H9 (cell line): ENCODE measurements at regions not wholly inside any gene's neighbourhood (a gene's known extent, or its start where the extent isn't known, plus 50 kb on each side); places are given as distances from the start of the nearest gene placed in this dataset.

Source experiments
- DNase-seq: peaks from one replicate; pipeline ENCODE4 v3.0.0-alpha.2; 2017
- H2AFZ ChIP-seq: one replicate; pipeline ENCODE4 v1.6.1; 2013; ENCODE audit warnings: mild to moderate bottlenecking, low read length, control low read depth, moderate library complexity
- H2AK5ac ChIP-seq: 2 replicates; pipeline ENCODE4 v1.6.1; 2013; ENCODE audit warnings: low read length, control low read depth, mixed read lengths; ENCODE audit not compliant: insufficient read length
- H2BK120ac ChIP-seq: one replicate; pipeline ENCODE4 v1.6.1; 2013; ENCODE audit warnings: low read depth, mild to moderate bottlenecking, low read length, control low read depth, inconsistent platforms; ENCODE audit not compliant: poor library complexity, severe bottlenecking
- H2BK12ac ChIP-seq: 2 replicates; pipeline ENCODE4 v1.6.1; 2013; ENCODE audit warnings: low read length, control low read depth, mixed read lengths, low read depth; ENCODE audit not compliant: insufficient read length
- H2BK15ac ChIP-seq: 2 replicates; pipeline ENCODE4 v1.6.1; 2013; ENCODE audit warnings: low read depth, low read length, control low read depth
- H2BK20ac ChIP-seq: one replicate; pipeline ENCODE4 v1.6.1; 2013; ENCODE audit warnings: low read depth, mild to moderate bottlenecking, low read length, control low read depth, inconsistent platforms; ENCODE audit not compliant: poor library complexity, severe bottlenecking
- H2BK5ac ChIP-seq: 2 replicates; pipeline ENCODE4 v1.6.1; 2013; ENCODE audit warnings: low read length, control low read depth, mixed read lengths; ENCODE audit not compliant: insufficient read length
- H3K14ac ChIP-seq: 2 replicates; pipeline ENCODE4 v1.6.1; 2013; ENCODE audit warnings: low read length, control low read depth; ENCODE audit not compliant: insufficient read depth
- H3K18ac ChIP-seq: 2 replicates; pipeline ENCODE4 v1.6.1; 2013; ENCODE audit warnings: low read depth, mild to moderate bottlenecking, mixed read lengths, low read length, control low read depth; ENCODE audit not compliant: insufficient read length
- H3K23ac ChIP-seq: 2 replicates; pipeline ENCODE4 v1.6.1; 2013; ENCODE audit warnings: low read length, control low read depth, mixed read lengths, low read depth; ENCODE audit not compliant: insufficient read length
- H3K23me2 ChIP-seq: 2 replicates; pipeline ENCODE4 v1.6.1; 2013; ENCODE audit warnings: low read depth, mild to moderate bottlenecking, mixed read lengths, low read length, control low read depth; ENCODE audit not compliant: insufficient read length, poor library complexity, severe bottlenecking
- H3K27ac ChIP-seq: 2 replicates; pipeline ENCODE4 v1.5.1; 2013; ENCODE audit warnings: low read length, control low read depth, mixed read lengths, low read depth; ENCODE audit not compliant: insufficient read length
- H3K27me3 ChIP-seq: 2 replicates; pipeline ENCODE4 v1.6.1; 2013; ENCODE audit warnings: low read length, control low read depth, inconsistent platforms; ENCODE audit not compliant: insufficient read depth
- H3K4ac ChIP-seq: 2 replicates; pipeline ENCODE4 v1.6.1; 2013; ENCODE audit warnings: low read depth, mild to moderate bottlenecking, control low read depth, inconsistent platforms, low read length, moderate library complexity
- H3K4me1 ChIP-seq: 2 replicates; pipeline ENCODE4 v1.6.1; 2013; ENCODE audit warnings: low read length, control low read depth, inconsistent platforms; ENCODE audit not compliant: insufficient read depth
- H3K4me2 ChIP-seq: 2 replicates; pipeline ENCODE4 v1.6.1; 2013; ENCODE audit warnings: low read length, control low read depth, mixed read lengths; ENCODE audit not compliant: insufficient read length, insufficient read depth
- H3K56ac ChIP-seq: 2 replicates; pipeline ENCODE4 v1.6.1; 2013; ENCODE audit warnings: low read depth, mild to moderate bottlenecking, mixed read lengths, low read length, control low read depth; ENCODE audit not compliant: insufficient read length
- H3K79me1 ChIP-seq: 2 replicates; pipeline ENCODE4 v1.6.1; 2013; ENCODE audit warnings: low read depth, mild to moderate bottlenecking, moderate library complexity, low read length, control low read depth, inconsistent platforms; ENCODE audit not compliant: insufficient read depth, poor library complexity, severe bottlenecking
- H3K79me2 ChIP-seq: 2 replicates; pipeline ENCODE4 v1.6.1; 2013; ENCODE audit warnings: low read length, control low read depth, inconsistent platforms; ENCODE audit not compliant: insufficient read depth
- H3K9ac ChIP-seq: 2 replicates; pipeline ENCODE4 v1.6.1; 2013; ENCODE audit warnings: low read length, control low read depth, mixed read lengths; ENCODE audit not compliant: insufficient read length; ENCODE audit errors: extremely low read depth
- H3K9me3 ChIP-seq: one replicate; pipeline ENCODE4 v1.6.1; 2013; ENCODE audit warnings: low read depth, low read length, inconsistent platforms; ENCODE audit not compliant: control insufficient read depth
- H3T11ph ChIP-seq: one replicate; pipeline ENCODE4 v1.6.1; 2013; ENCODE audit warnings: mild to moderate bottlenecking, low read length, control low read depth, inconsistent platforms
- H4K20me1 ChIP-seq: one replicate; pipeline ENCODE4 v1.6.1; 2013; ENCODE audit not compliant: control insufficient read depth, insufficient read length, insufficient read depth
- H4K5ac ChIP-seq: 2 replicates; pipeline ENCODE4 v1.6.1; 2013; ENCODE audit warnings: low read depth, mild to moderate bottlenecking, mixed read lengths, low read length, control low read depth; ENCODE audit not compliant: insufficient read length
- H4K8ac ChIP-seq: replicated peaks from 2 replicates; pipeline ENCODE4 v1.6.1; 2013; ENCODE audit warnings: low read length, control low read depth, mixed read lengths, low read depth; ENCODE audit not compliant: insufficient read length
- H4K91ac ChIP-seq: 2 replicates; pipeline ENCODE4 v1.6.1; 2013; ENCODE audit warnings: low read depth, mild to moderate bottlenecking, moderate library complexity, mixed read lengths, low read length, control low read depth; ENCODE audit not compliant: insufficient read length
- H3K27ac Mint-ChIP-seq, 3 experiments: 2 replicates in 2 of 3; 3 replicates in 1 of 3; pipeline ENCODE4 v1.8.0; 2020 to 2021; ENCODE audit warnings: mixed read lengths in 3 of 3, mild to moderate bottlenecking in 1 of 3, moderate library complexity in 1 of 3
- H3K27me3 Mint-ChIP-seq: 2 replicates; pipeline ENCODE4 v1.8.0; 2021; ENCODE audit warnings: low read depth, mild to moderate bottlenecking, moderate library complexity, mixed read lengths
- H3K36me3 Mint-ChIP-seq, 3 experiments: 2 replicates in 2 of 3; 3 replicates in 1 of 3; pipeline ENCODE4 v1.8.0; 2020 to 2021; ENCODE audit warnings: low read depth in 3 of 3, mixed read lengths in 3 of 3; ENCODE audit not compliant: insufficient read depth in 1 of 3
- H3K4me1 Mint-ChIP-seq, 2 experiments: 2 replicates each; pipeline ENCODE4 v1.8.0; 2020; ENCODE audit warnings: mixed read lengths in 2 of 2
- H3K4me3 Mint-ChIP-seq, 2 experiments: 2 replicates in 1 of 2; 3 replicates in 1 of 2; pipeline ENCODE4 v1.8.0; 2020 to 2021; ENCODE audit warnings: mild to moderate bottlenecking in 2 of 2, mixed read lengths in 2 of 2, moderate library complexity in 1 of 2
- H3K9me3 Mint-ChIP-seq, 2 experiments: 2 replicates in 1 of 2; 3 replicates in 1 of 2; pipeline ENCODE4 v1.8.0; 2020; ENCODE audit warnings: mild to moderate bottlenecking in 2 of 2, mixed read lengths in 2 of 2, moderate library complexity in 1 of 2
- CTCF ChIP-seq: fragments of 200-600 bp; sonication (generic); conservative IDR thresholded peaks from 3 replicates; pipeline ENCODE4 v1.8.0; 2021; ENCODE audit warnings: antibody characterized with exemption, mild to moderate bottlenecking
- WGBS: extraction: QIAGEN DNeasy Blood & Tissue Kit; methylation state at CpG from one replicate; pipeline ENCODE4 v1.1.7; 2013; ENCODE audit warnings: missing lambda C conversion rate, low lambda C conversion rate, mixed read lengths; ENCODE audit not compliant: insufficient read length; ENCODE audit errors: extremely low coverage; 5-methylcytosine and 5-hydroxymethylcytosine counted together

GRCh38 chr15:95558916-95559315 is 771.6 kb upstream of the NR2F2 start:
- Histone ChIP-seq H3K4ac (no peak overlapping the region), H2AK5ac (no peak overlapping the region), H4K91ac (no peak overlapping the region), H3K9me3 (no peaks in the 10 kb centered on the region), H3T11ph (no peak overlapping the region), H2BK120ac (no peak overlapping the region), H3K27ac (no peak overlapping the region), H3K27me3 (no peaks in the 10 kb centered on the region), H4K8ac (no peak overlapping the region), H4K20me1 (no peaks in the 10 kb centered on the region), H3K23ac (no peak overlapping the region), H3K18ac (no peak overlapping the region), H3K79me1 (no peaks in the 10 kb centered on the region), H3K56ac (no peak overlapping the region), H3K9ac (no peak overlapping the region), H3K14ac (no peak overlapping the region), H3K4me1 (no peaks in the 10 kb centered on the region; the same call in 1 of the 2 replicates), H3K4me2 (no peak overlapping the region), H2BK12ac (no peak overlapping the region), H2BK15ac (no peak overlapping the region), H3K79me2 (no peaks in the 10 kb centered on the region), H4K5ac (no peak overlapping the region), H2AFZ (no peak overlapping the region), H2BK5ac (no peak overlapping the region), H3K23me2 (no peaks in the 10 kb centered on the region), H2BK20ac (no peak overlapping the region)
- no peaks in the 10 kb centered on the region for H3K27me3 Mint-ChIP-seq
- no peaks in the 10 kb centered on the region for H3K36me3 Mint-ChIP-seq
- no peak overlapping the region for H3K4me3 Mint-ChIP-seq
- no peak overlapping the region for H3K27ac Mint-ChIP-seq
- no CpG with 5 or more reads among the region's 2 CpGs for WGBS
- H3K4me1 Mint-ChIP-seq, result peaks cover 10% of the 10 kb centered on the region in 2 experiments; a peak in 3 of 4 replicates
- TF ChIP-seq CTCF, result no peak
- no peak for DNase-seq
- H3K9me3 Mint-ChIP-seq, result no peaks in the 10 kb centered on the region
